Pons (tissue), 1 donor: ENCODE measurements at regions not wholly inside any gene's neighbourhood (a gene's known extent, or its start where the extent isn't known, plus 50 kb on each side); places are given as distances from the start of the nearest gene placed in this dataset.

Experiments
- DNase-seq: peaks from one replicate; pipeline ENCODE4 v3.0.0-alpha.2; 2016; ENCODE audit warnings: low spot score

GRCh38 chr5:5683174-5683573 lies 260.7 kb downstream of the ICE1 start:
- no peak for DNase-seq

GRCh38 chr5:5678909-5679308 lies 256.4 kb downstream of the ICE1 start:
- no peak for DNase-seq

DNA sequence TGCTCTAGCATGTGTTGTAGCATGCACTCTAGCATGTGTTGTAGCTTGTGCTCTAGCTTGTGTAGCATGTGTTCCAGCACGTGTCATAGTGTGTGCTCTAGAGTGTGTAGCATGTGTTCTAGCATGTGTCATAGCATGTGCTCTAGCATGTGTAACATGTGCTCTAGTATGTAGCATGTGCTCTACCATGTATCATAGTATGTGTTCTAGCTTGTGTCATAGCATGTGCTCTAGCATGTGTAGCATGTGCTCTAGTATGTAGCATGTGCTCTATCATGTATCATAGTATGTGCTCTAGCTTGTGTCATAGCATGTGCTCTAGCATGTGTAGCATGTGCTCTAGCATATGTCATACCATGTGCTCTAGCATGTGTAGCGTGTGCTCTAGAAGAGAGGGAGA lies 255.3 kb downstream of the ICE1 start:
- DNase-seq = no peak

GRCh38 chr5:5676218-5676617 lies 253.7 kb downstream of the ICE1 start:
- no peak for DNase-seq

DNA sequence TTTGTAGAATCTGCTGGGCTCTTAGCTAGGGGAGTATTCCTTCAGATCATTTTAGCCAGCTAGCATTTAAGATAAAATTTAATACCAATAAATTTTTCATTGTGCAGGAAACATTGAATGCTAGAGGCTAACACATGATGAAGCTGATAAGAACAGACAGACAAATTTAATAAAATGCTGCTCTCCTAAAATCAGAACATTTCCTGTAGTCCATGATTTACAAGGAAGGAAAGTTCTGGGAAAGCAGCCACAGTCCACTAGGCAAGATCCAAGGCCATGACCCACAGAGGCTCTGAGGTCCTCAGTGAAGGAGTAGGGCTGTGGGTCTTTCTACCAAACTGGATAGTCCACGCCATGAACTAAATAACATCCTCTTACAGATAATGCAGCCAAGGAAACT lies 253.0 kb downstream of the ICE1 start:
- no peak for DNase-seq

DNA sequence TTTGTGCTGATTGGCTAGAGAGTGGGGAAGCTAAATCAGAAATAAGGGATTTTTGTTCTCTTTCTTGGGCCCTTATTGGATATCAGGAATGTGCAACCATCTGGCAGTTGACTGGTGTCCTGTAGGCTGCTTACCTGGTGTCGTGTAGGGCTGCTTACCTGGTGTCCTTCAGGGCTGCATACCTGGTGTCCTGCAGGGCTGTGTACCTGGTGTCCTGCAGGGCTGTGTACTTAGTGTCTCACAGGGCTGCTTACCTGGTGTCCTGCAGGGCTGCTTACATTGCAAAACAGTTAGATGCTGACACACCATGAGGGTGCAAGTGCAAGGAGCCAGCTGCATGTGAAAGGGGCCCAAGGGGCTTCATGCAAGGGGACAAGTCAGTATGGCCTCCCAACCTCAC lies 249.3 kb downstream of the ICE1 start:
- no peak for DNase-seq

- DNase-seq = no peak
These were observed 244.7 kb downstream of the ICE1 start for GRCh38 chr5:5667136-5667554.

DNA sequence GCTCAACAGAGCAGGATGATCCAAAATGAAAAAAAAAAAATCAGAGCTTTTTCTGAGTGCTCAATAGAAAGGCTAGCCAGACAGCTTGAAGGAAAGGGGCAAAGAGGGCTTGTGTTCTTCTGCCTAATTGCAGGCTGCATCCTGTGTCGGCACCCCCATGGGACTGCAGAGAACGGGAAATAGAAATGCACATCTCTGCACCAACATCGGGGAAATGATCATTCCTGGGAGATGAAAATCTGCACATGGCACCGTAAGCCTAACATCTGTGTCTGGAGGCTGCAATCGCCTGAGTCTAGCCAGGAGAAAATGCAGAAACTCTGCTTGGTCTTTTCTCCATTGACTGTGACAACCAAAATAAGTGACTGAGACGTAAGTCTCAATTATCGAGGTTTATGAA lies 243.9 kb downstream of the ICE1 start:
- DNase-seq = no peak

DNA sequence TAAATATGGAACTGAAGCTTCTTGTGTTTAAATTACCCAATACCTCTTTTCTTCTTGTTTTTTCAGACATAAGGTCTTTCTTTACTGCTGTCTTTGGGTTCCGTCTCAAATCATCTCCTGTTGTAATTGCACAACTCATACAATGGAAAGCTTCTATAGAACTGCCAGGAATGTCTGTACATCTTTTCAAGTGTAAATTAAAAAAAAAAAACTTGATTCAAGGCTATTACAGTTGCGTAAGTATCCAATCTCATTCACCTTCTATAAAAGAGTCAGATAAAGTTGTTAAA lies 243.5 kb downstream of the ICE1 start:
- no peak for DNase-seq

DNA sequence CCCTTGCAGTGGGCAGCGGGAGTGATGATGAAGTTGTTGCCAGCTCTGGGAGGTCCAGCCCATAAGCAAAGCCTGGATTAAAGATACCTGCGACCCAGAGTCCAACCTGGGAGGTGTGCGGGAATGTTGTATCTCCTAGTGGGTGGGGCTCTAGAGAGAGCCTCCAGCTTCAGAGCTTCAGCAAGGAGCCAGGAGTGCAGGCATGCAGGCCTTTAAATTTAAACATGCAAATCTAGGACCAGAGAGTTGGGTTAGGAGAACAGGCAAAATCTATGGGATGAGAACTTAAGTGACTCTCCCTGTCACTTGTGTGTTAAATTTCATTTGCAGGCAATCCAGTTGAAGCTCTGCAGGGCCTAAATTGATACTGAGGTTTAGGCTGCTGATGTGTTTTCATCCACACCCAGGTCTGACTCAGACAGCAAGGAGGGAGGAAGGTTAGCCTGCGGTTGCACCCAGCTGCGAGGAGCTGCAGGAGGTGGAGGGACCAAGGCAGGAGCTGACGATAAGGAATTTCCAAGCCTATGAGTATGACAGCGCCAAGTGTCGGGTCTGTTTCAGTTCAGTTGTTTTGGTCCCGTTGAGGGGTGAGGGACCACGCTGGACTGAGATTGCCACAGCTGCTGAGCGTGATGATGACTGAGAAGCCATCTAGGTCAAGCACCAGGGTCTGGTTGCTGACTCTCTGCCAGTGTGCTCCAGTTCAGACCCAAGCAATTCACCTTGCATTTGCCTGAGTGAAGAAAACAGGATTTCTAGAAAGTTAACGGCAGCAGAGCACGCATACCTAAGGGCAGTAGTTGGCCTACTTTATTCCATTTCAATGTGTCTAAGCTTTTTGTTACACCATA lies 243.0 kb downstream of the ICE1 start:
- no peak for DNase-seq

DNA sequence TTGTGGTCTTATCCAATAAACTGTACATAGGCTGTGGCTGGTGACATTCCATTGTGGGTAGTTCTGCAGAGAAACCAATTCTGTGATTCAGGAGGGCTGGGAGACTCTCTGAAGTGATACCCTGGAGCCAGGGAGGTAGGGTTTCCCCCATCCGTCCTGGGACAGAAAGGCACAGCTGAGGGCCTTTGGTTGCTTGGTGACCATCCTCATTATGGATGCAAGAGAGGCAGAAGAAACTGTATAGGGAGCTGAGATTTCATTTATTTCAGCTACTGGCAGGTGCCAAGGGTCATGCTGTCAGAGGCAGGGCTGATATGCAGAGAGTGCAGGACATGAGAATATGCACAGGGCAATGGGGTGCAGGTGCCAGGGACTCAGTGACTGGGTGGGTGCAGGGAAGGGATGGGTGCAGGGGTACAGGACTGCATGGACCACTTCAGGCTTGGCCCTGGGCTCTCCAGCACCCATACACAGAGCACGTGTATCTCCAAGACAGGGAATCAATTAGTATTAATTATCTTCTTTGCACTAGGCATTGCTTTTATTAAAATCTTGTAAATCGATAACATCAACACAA lies 236.5 kb downstream of the ICE1 start:
- DNase-seq = no peak

GRCh38 chr5:5658226-5658625 lies 235.7 kb downstream of the ICE1 start:
- DNase-seq = peak; percentile 18

DNA sequence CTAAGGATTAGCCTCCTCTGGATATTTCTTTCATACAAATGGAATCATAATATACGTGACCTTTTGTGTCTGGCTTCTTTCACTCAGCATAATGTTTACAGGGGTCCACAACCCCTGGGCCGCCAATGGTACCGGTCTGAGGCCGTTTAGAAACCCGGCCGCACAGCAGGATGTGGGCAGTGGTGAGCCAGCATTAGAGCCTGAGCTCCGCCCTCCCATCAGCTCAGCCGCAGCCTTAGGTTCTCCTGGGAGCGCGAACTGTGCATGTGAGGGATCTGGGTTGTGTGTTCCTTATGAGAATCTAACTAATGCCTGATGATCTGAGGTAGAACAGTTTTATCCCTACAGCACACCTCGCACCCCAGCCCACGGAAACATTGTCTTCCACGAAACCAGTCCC lies 229.7 kb downstream of the ICE1 start:
- DNase-seq = no peak

DNA sequence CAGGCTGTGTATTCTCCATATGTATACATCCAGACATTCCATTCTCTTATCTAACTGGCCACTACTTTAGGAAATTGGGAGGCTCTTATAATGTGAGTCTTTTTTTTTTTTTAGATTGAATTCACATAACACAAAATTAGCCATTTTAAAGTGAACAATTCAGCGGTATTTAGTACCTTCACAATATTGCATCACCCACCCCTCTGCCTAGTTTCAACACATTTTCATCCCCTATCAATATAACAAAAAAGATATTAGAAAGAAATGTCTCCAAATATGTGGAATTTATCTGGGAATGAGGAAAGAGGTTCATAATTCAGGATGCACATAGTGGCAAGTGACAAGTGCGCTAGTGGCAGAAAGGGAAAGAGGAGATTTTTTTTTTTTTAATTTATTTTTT lies 228.5 kb downstream of the ICE1 start:
- DNase-seq = no peak

DNA sequence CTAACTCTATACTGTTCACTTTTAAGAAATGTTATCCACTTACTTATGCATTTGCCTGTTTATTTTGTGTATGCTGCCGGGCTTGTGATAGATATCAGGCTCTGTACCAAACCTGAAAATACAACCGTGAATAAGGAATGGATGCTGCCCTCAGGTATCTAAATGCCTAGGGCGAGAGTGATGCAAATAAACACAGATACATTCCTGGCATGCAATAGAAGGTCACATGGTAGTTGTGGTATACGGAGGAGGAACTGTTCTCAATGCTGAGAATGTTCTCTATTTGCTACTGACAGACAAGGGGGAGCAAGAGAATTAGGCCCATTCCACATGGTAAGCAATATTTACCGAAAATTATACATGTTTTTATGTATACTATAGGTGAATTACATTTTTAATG lies 227.8 kb downstream of the ICE1 start:
- no peak for DNase-seq

GRCh38 chr5:5649641-5650040 lies 227.2 kb downstream of the ICE1 start:
- no peak for DNase-seq

GRCh38 chr5:5648694-5649093 lies 226.2 kb downstream of the ICE1 start:
- DNase-seq = no peak

GRCh38 chr5:5645891-5646290 lies 223.4 kb downstream of the ICE1 start:
- DNase-seq = no peak

- no peak for DNase-seq
These were observed 222.7 kb downstream of the ICE1 start for GRCh38 chr5:5645198-5645597.

- DNase-seq = no peak
These were observed 221.8 kb downstream of the ICE1 start for GRCh38 chr5:5644249-5644648.

DNA sequence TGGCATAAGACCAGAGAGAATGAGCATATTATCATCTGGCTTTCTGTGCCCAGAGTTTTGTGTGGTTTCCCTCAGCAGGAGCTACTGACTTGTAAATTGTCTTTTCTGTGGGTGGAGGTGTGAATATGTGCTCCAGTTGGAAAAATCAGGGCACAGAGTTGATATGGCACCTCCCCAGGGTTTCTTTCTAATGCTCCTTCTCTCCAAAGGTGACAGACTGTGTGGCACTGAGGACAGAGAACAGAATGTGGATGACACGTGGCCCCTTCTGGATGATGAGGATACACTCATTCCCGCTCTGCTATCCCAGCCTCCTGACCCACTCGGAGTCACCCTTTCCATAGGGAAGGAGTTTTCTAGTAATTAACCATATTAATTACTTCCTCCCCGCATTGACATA lies 221.0 kb downstream of the ICE1 start:
- no peak for DNase-seq

GRCh38 chr5:5638211-5638610 lies 215.7 kb downstream of the ICE1 start:
- no peak for DNase-seq

GRCh38 chr5:5637173-5637572 lies 214.7 kb downstream of the ICE1 start:
- DNase-seq = no peak

DNA sequence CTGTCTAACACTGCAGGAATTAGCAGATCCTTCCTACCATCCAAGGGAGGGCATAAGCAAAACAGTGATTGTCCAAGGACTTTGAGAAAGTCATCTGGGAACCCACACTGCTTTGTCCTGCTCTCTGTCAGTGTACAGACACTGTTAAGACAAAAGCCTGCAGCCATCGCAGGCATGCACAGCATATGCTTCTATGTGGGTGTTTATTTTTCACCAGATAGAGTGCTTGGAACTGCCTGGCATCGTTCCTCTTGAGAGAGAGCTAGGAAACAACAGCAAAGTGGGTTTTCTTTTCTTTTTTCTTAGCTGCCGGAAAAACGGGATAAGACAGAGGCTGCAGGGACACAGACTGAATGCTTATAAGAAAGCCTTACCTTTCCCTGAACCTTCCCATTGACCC lies 212.3 kb downstream of the ICE1 start:
- no peak for DNase-seq
